ENCODE measurements at regions not wholly inside any gene's neighbourhood (a gene's known extent, or its start where the extent isn't known, plus 50 kb on each side); places are given as distances from the start of the nearest gene placed in this dataset.

- TF ChIP-seq POLR2A (IDR thresholded peaks at IDR 0.05) (no peak), EP300 (IDR thresholded peaks at IDR 0.05) (no peak), CTCF (IDR thresholded peaks at IDR 0.05) (no peak)
These were observed 611.2 kb upstream of the PLXNA2 start for GRCh38 chr1:208855403-208855802.
